Heart right ventricle (tissue), 16 donors: ENCODE measurements at regions not wholly inside any gene's neighbourhood (a gene's known extent, or its start where the extent isn't known, plus 50 kb on each side); places are given as distances from the start of the nearest gene placed in this dataset.

Source experiments
- ATAC-seq, 8 donors: fragments of 200-7000 bp; cut with Tn5 transposase; one replicate each; pipeline ENCODE4 v1.9.1; 2020; ENCODE audit warnings: mild to moderate bottlenecking in 8 of 8, moderate library complexity in 8 of 8, moderate number of reproducible peaks in 1 of 8
- DNase-seq, 2 donors: peaks; one replicate each; pipeline ENCODE4 v3.0.0-alpha.2; 2020
- H3K27ac ChIP-seq, 10 donors: fragments of 200-600 bp; sonication (generic) in 2 of 10; one replicate each; pipeline versions ENCODE4 v1.5.0 to v1.8.0; 2020 to 2022; ENCODE audit warnings: mild to moderate bottlenecking in 3 of 10
- H3K27me3 ChIP-seq, 7 donors: fragments of 200-600 bp; one replicate each; pipeline ENCODE4 v1.8.0; 2021 to 2022; ENCODE audit warnings: mild to moderate bottlenecking in 2 of 7
- H3K36me3 ChIP-seq, 9 donors: fragments of 200-600 bp; sonication (generic) in 1 of 9; one replicate each; pipeline versions ENCODE4 v1.5.0 to v1.8.0; 2020 to 2022; ENCODE audit warnings: mild to moderate bottlenecking in 2 of 9
- H3K4me1 ChIP-seq, 9 donors: fragments of 200-600 bp; sonication (generic) in 1 of 9; one replicate each; pipeline versions ENCODE4 v1.5.0 to v1.8.0; 2020 to 2022; ENCODE audit warnings: mild to moderate bottlenecking in 4 of 9
- H3K4me3 ChIP-seq, 10 donors: fragments of 200-600 bp; sonication (generic) in 2 of 10; one replicate each; pipeline versions ENCODE4 v1.5.0 to v1.8.0; 2020 to 2022; ENCODE audit warnings: mild to moderate bottlenecking in 7 of 10, moderate library complexity in 2 of 10
- H3K9me3 ChIP-seq, 11 donors: fragments of 200-600 bp in 10 of 11; sonication (generic) in 2 of 11; one replicate each; pipeline versions ENCODE4 v1.5.0 to v1.8.0; 2013 to 2022; ENCODE audit warnings: mild to moderate bottlenecking in 2 of 11, control low read depth in 1 of 11, moderate library complexity in 1 of 11
- CTCF ChIP-seq, 9 donors: fragments of 200-600 bp; sonication (generic) in 2 of 9; IDR thresholded peaks; one replicate each; pipeline versions ENCODE4 v1.5.0 to v1.8.0; 2021 to 2022; ENCODE audit warnings: antibody characterized with exemption in 9 of 9, mild to moderate bottlenecking in 5 of 9, moderate library complexity in 1 of 9
- WGBS, 2 donors: extraction: QIAGEN DNeasy Blood & Tissue Kit; methylation state at CpG; one replicate each; pipeline ENCODE4 v1.1.7; 2013; ENCODE audit warnings: inconsistent platforms in 1 of 2; 5-methylcytosine and 5-hydroxymethylcytosine counted together
- intact Hi-C, 10 donors: fragments of 100-400 bp; cut with DNase I; formaldehyde crosslinking; loops; one replicate each; pipeline versions ENCODE4 v1.11.1 to v1.14.2; 2022
- donor health status: Arrhythmogenic right ventricular cardiomyopathy.
- donor health status: ischemic (EF 13 %, LVEDD 7.1; RV severe dilation, severe dysfunction).
- donor health status: healthy with polysubstance abuse.
- donor health status: DM: no; HTN: yes; CAD: no.
- donor health status: DM: no; HTN: no; CAD: no.
- donor health status: ischemic (EF 25% LVEDD 6.9; RV normal size, moderate dysfunction).
- donor health status: ischemic (EF 25% LVEDD 5.7; RV mildly dilated, moderate dysfunction).
- donor health status: healthy.
- donor health status: DM: yes; HTN: yes; CAD: no.
- donor health status: Ischemic cardiomyopathy.
- donor health status: ischemic (EF 35%, LVEDD 5.7; RV mildly dilated, moderate dysfunction).
- donor health status: nonischemic (EF 11% LVEDD 7.7; RV severe dilation, severe dysfunction).
- donor health status: DM: yes; HTN: yes; CAD: no.
- donor health status: PGD.
- donor health status: ischemic (EF 29% LVEDD 5.4; RV normal size, mild dysfunction).
- donor health status: nonischemic (EF 23%, LVEDD 6.1; RV moderate dilation, normal function).

GRCh38 chr10:121310151-121310711 is 288.0 kb downstream of the FGFR2 start:
- Histone ChIP-seq H3K4me3 (no peak overlapping the region), H3K27me3 (peaks cover 0 to 23% (median 0%) of the 10 kb centered on the region in 7 donors), H3K27ac (no peak overlapping the region), H3K9me3 (no peaks in the 10 kb centered on the region), H3K4me1 (no peaks in the 10 kb centered on the region), H3K36me3 (no peaks in the 10 kb centered on the region)
- DNase-seq, result no peak
- ATAC-seq, result no peak
- intact Hi-C loops, result no loop called here
- WGBS, 2 donors, result 55 to 57% methylated on average over 9 of the region's 9 CpGs
- no peak for TF ChIP-seq CTCF (IDR thresholded peaks at IDR 0.05)

- H3K4me1 ChIP-seq, result no peaks in the 10 kb centered on the region
- WGBS, 2 donors, result 52 to 59% methylated on average over 7 of the region's 7 CpGs
- H3K36me3 ChIP-seq, result no peaks in the 10 kb centered on the region
- intact Hi-C loops, result no loop called here
- DNase-seq (no peak), ATAC-seq (no peak)
- no peak for TF ChIP-seq CTCF (IDR thresholded peaks at IDR 0.05)
- H3K27me3 ChIP-seq, result peaks cover 0 to 21% (median 0%) of the 10 kb centered on the region in 7 donors
- H3K4me3 ChIP-seq, result no peak overlapping the region
- H3K9me3 ChIP-seq, result no peaks in the 10 kb centered on the region
- no peak overlapping the region for H3K27ac ChIP-seq
These were observed 286.3 kb downstream of the FGFR2 start for GRCh38 chr10:121311812-121312443.

GRCh38 chr10:121312587-121312986 is 285.7 kb downstream of the FGFR2 start:
- no peak overlapping the region for H3K4me3 ChIP-seq
- peak in 1 of 8 donors; percentile 45 for ATAC-seq
- no peaks in the 10 kb centered on the region for H3K36me3 ChIP-seq
- no peaks in the 10 kb centered on the region for H3K9me3 ChIP-seq
- peaks cover 0 to 17% (median 0%) of the 10 kb centered on the region in 7 donors for H3K27me3 ChIP-seq
- TF ChIP-seq CTCF (IDR thresholded peaks at IDR 0.05), result no peak
- WGBS, 2 donors, result 16 to 19% methylated on average over 5 of the region's 5 CpGs
- no peaks in the 10 kb centered on the region for H3K4me1 ChIP-seq
- DNase-seq, result no peak
- intact Hi-C loops, result no loop called here
- no peak overlapping the region for H3K27ac ChIP-seq

- H3K9me3 ChIP-seq, result peaks cover 0 to 3% (median 0%) of the 10 kb centered on the region in 11 donors
- H3K4me3 ChIP-seq, result no peak overlapping the region
- DNase-seq (no peak), ATAC-seq (peak in 1 of 8 donors; percentile 74)
- no peak overlapping the region for H3K27ac ChIP-seq
- no peaks in the 10 kb centered on the region for H3K36me3 ChIP-seq
- WGBS, 2 donors, result 44 to 46% methylated on average over 17 of the region's 17 CpGs
- intact Hi-C loops, result no loop called here
- H3K27me3 ChIP-seq, result peaks cover 0 to 10% (median 0%) of the 10 kb centered on the region in 7 donors
- no peak for TF ChIP-seq CTCF (IDR thresholded peaks at IDR 0.05)
- H3K4me1 ChIP-seq, result no peaks in the 10 kb centered on the region
These were observed 284.9 kb downstream of the FGFR2 start for GRCh38 chr10:121313119-121313875.
